ENCODE measurements at regions not wholly inside any gene's neighbourhood (a gene's known extent, or its start where the extent isn't known, plus 50 kb on each side); places are given as distances from the start of the nearest gene placed in this dataset.
"Not testable (repeated sequence)": the region's sequence is repeated elsewhere in the genome, so short reads cannot be mapped to it uniquely, and the experiment has no call there.

- no peak for TF ChIP-seq Cebpa-rat (IDR thresholded peaks at IDR 0.05)
- Histone ChIP-seq H3K36me3 (no peaks in the 10 kb centered on the region), H4K20me1 (no peaks in the 10 kb centered on the region), H3K4me2 (no peak overlapping the region), H3K9me3 (peaks cover 15% of the 10 kb centered on the region; the same call in 1 of the 2 replicates), H3K4me1 (peaks cover under 1% of the 10 kb centered on the region; the same call in 1 of the 2 replicates), H3K27me3 (no peaks in the 10 kb centered on the region), H3K4me3 (no peak overlapping the region), H3K27ac (no peak overlapping the region), H3K9ac (no peak overlapping the region)
Observed at GRCh38 chrX:46185923-46186810, 359.1 kb downstream of the ZNF674 start.

GRCh38 chrX:46184749-46185148 is 360.5 kb downstream of the ZNF674 start:
- Histone ChIP-seq H3K27me3 (no peaks in the 10 kb centered on the region), H3K9ac (no peak overlapping the region), H3K4me3 (no peak overlapping the region), H4K20me1 (no peaks in the 10 kb centered on the region), H3K36me3 (no peaks in the 10 kb centered on the region), H3K9me3 (peaks cover 15% of the 10 kb centered on the region; the same call in 1 of the 2 replicates), H3K4me2 (no peak overlapping the region), H3K27ac (no peak overlapping the region), H3K4me1 (peaks cover 15% of the 10 kb centered on the region)
- no peak for TF ChIP-seq Cebpa-rat (IDR thresholded peaks at IDR 0.05)

- no peak for TF ChIP-seq Cebpa-rat (IDR thresholded peaks at IDR 0.05)
- peaks cover 24% of the 10 kb centered on the region for H3K4me1 ChIP-seq
- peak overlapping the region; percentile 72 for H3K4me2 ChIP-seq
- H3K9me3 ChIP-seq = peaks cover 4% of the 10 kb centered on the region; the same call in 1 of the 2 replicates
- no peak overlapping the region for H3K4me3 ChIP-seq
- H3K36me3 ChIP-seq = no peaks in the 10 kb centered on the region
- H3K27me3 ChIP-seq = no peaks in the 10 kb centered on the region
- no peak overlapping the region for H3K9ac ChIP-seq
- H4K20me1 ChIP-seq = no peaks in the 10 kb centered on the region
- H3K27ac ChIP-seq = peak overlapping the region; percentile 44; the same call in 1 of the 2 replicates
Observed at GRCh38 chrX:46180258-46180687, 364.9 kb downstream of the ZNF674 start.

GRCh38 chrX:46179748-46180147 is 365.5 kb downstream of the ZNF674 start:
- H3K9me3 ChIP-seq = peaks cover 4% of the 10 kb centered on the region; the same call in 1 of the 2 replicates
- no peaks in the 10 kb centered on the region for H4K20me1 ChIP-seq
- peak overlapping the region; percentile 72 for H3K4me2 ChIP-seq
- no peak overlapping the region for H3K9ac ChIP-seq
- no peak overlapping the region for H3K4me3 ChIP-seq
- H3K27me3 ChIP-seq = no peaks in the 10 kb centered on the region
- H3K27ac ChIP-seq = peak overlapping the region; percentile 44; the same call in 1 of the 2 replicates
- H3K36me3 ChIP-seq = no peaks in the 10 kb centered on the region
- TF ChIP-seq Cebpa-rat (IDR thresholded peaks at IDR 0.05) = no peak
- peaks cover 24% of the 10 kb centered on the region for H3K4me1 ChIP-seq

- Histone ChIP-seq H4K20me1 (no peaks in the 10 kb centered on the region), H3K27ac (no peak overlapping the region), H3K4me2 (no peak overlapping the region), H3K9me3 (peaks cover 4% of the 10 kb centered on the region; the same call in 1 of the 2 replicates), H3K4me1 (peaks cover 24% of the 10 kb centered on the region), H3K36me3 (no peaks in the 10 kb centered on the region), H3K9ac (no peak overlapping the region), H3K27me3 (no peaks in the 10 kb centered on the region), H3K4me3 (no peak overlapping the region)
- TF ChIP-seq Cebpa-rat (IDR thresholded peaks at IDR 0.05) = no peak
Observed at GRCh38 chrX:46178763-46179162, 366.5 kb downstream of the ZNF674 start.

- Histone ChIP-seq H3K27ac (no peak overlapping the region), H3K9me3 (peaks cover 13% of the 10 kb centered on the region), H3K4me2 (no peak overlapping the region), H3K9ac (no peak overlapping the region), H3K4me1 (no peaks in the 10 kb centered on the region), H3K36me3 (no peaks in the 10 kb centered on the region), H3K4me3 (no peak overlapping the region), H3K27me3 (no peaks in the 10 kb centered on the region), H4K20me1 (no peaks in the 10 kb centered on the region)
- TF ChIP-seq Cebpa-rat (IDR thresholded peaks at IDR 0.05) = no peak
Observed at GRCh38 chrX:46173159-46173558, 372.1 kb downstream of the ZNF674 start.

GRCh38 chrX:46171457-46171856 is 373.8 kb downstream of the ZNF674 start:
- H4K20me1 ChIP-seq, H3K4me1 ChIP-seq, H3K4me3 ChIP-seq, H3K9ac ChIP-seq, H3K36me3 ChIP-seq, H3K27ac ChIP-seq, H3K4me2 ChIP-seq, H3K27me3 ChIP-seq: not testable (repeated sequence)
- H3K9me3 ChIP-seq = peaks cover 13% of the 10 kb centered on the region

- TF ChIP-seq Cebpa-rat (IDR thresholded peaks at IDR 0.05) = no peak
Observed at GRCh38 chrX:46169808-46170207, 375.4 kb downstream of the ZNF674 start.

GRCh38 chrX:46168254-46168653 is 377.0 kb downstream of the ZNF674 start:
- H3K4me3 ChIP-seq = no peak overlapping the region
- H3K4me1 ChIP-seq = no peaks in the 10 kb centered on the region
- no peak overlapping the region for H3K27ac ChIP-seq
- no peaks in the 10 kb centered on the region for H3K27me3 ChIP-seq
- H3K9me3 ChIP-seq = peaks cover 13% of the 10 kb centered on the region
- H3K4me2 ChIP-seq = no peak overlapping the region
- H4K20me1 ChIP-seq = no peaks in the 10 kb centered on the region
- H3K36me3 ChIP-seq = no peaks in the 10 kb centered on the region
- no peak for TF ChIP-seq Cebpa-rat (IDR thresholded peaks at IDR 0.05)
- no peak overlapping the region for H3K9ac ChIP-seq

More at GRCh38 chrX:46169808-46170207, 375.4 kb downstream of the ZNF674 start:
- H3K36me3 ChIP-seq = no peaks in the 10 kb centered on the region
- no peak overlapping the region for H3K27ac ChIP-seq
- H3K9me3 ChIP-seq = peaks cover 13% of the 10 kb centered on the region
- H4K20me1 ChIP-seq = no peaks in the 10 kb centered on the region
- no peak overlapping the region for H3K9ac ChIP-seq
- H3K4me3 ChIP-seq = no peak overlapping the region
- H3K27me3 ChIP-seq = no peaks in the 10 kb centered on the region
- H3K4me1 ChIP-seq = no peaks in the 10 kb centered on the region
- no peak overlapping the region for H3K4me2 ChIP-seq

- Histone ChIP-seq H3K4me3 (no peak overlapping the region), H3K4me1 (no peaks in the 10 kb centered on the region), H3K9ac (no peak overlapping the region), H3K36me3 (no peaks in the 10 kb centered on the region), H3K9me3 (no peaks in the 10 kb centered on the region), H3K27me3 (no peaks in the 10 kb centered on the region), H3K4me2 (no peak overlapping the region), H4K20me1 (no peaks in the 10 kb centered on the region), H3K27ac (no peak overlapping the region)
- no peak for TF ChIP-seq Cebpa-rat (IDR thresholded peaks at IDR 0.05)
Observed at GRCh38 chrX:46165866-46166265, 379.4 kb downstream of the ZNF674 start.
